Neural crest cell (in vitro differentiated cells): ENCODE measurements at regions not wholly inside any gene's neighbourhood (a gene's known extent, or its start where the extent isn't known, plus 50 kb on each side); places are given as distances from the start of the nearest gene placed in this dataset.
"Not testable (repeated sequence)": the region's sequence is repeated elsewhere in the genome, so short reads cannot be mapped to it uniquely, and the experiment has no call there.

Source experiments
- DNase-seq: peaks from one replicate; pipeline ENCODE4 v3.0.0; 2021; ENCODE audit warnings: low read depth, mixed read lengths, low spot score
- H3K27ac Mint-ChIP-seq: one replicate; pipeline ENCODE4 v1.8.0; 2021; ENCODE audit warnings: mild to moderate bottlenecking, mixed read lengths; ENCODE audit not compliant: unreplicated experiment
- H3K27me3 Mint-ChIP-seq: 2 replicates; pipeline ENCODE4 v1.8.0; 2021; ENCODE audit warnings: low read depth, mild to moderate bottlenecking, mixed read lengths
- H3K36me3 Mint-ChIP-seq: 2 replicates; pipeline ENCODE4 v1.8.0; 2021; ENCODE audit warnings: low read depth, mild to moderate bottlenecking, mixed read lengths
- H3K4me1 Mint-ChIP-seq: 2 replicates; pipeline ENCODE4 v1.8.0; 2021; ENCODE audit warnings: mixed read lengths
- H3K4me3 Mint-ChIP-seq: one replicate; pipeline ENCODE4 v1.8.0; 2021; ENCODE audit warnings: mild to moderate bottlenecking, mixed read lengths
- H3K9me3 Mint-ChIP-seq: 2 replicates; pipeline ENCODE4 v1.8.0; 2021; ENCODE audit warnings: mixed read lengths
- CTCF ChIP-seq: fragments of 200-600 bp; sonication (generic); conservative IDR thresholded peaks from 2 replicates; pipeline ENCODE4 v1.5.0; 2021; ENCODE audit warnings: antibody characterized with exemption, mild to moderate bottlenecking

DNA sequence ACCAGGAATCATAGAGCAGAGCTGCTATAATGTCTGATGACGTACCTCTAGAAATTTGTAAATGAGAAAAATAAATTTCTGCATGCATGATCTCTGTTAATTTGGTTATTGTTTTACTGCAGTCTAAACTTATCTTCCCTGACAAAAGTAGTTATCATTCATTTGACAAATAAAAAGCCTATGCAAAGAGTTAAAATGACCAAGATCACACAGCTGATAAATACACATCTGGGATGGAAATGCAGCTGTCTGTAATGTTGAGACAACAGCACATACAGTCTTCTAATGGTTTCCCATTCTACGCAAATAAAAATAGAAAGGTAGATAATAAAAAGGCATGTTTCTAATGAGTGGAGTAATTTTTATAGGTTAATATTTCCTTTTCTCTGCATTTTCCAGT lies 225.1 kb upstream of the LUZP2 start:
- no peak overlapping the region for H3K27ac Mint-ChIP-seq
- no peak for TF ChIP-seq CTCF
- no peaks in the 10 kb centered on the region for H3K27me3 Mint-ChIP-seq
- H3K4me3 Mint-ChIP-seq = no peak overlapping the region
- DNase-seq = no peak
- H3K4me1 Mint-ChIP-seq = peaks cover 5% of the 10 kb centered on the region
- peaks cover 7% of the 10 kb centered on the region for H3K9me3 Mint-ChIP-seq
- H3K36me3 Mint-ChIP-seq = peaks cover 2% of the 10 kb centered on the region

GRCh38 chr11:24274214-24274781 lies 222.6 kb upstream of the LUZP2 start:
- not testable (repeated sequence) for H3K27me3 Mint-ChIP-seq, H3K9me3 Mint-ChIP-seq, H3K36me3 Mint-ChIP-seq, H3K4me1 Mint-ChIP-seq, H3K27ac Mint-ChIP-seq, H3K4me3 Mint-ChIP-seq, DNase-seq

GRCh38 chr11:24286238-24286637 lies 210.6 kb upstream of the LUZP2 start:
- H3K9me3 Mint-ChIP-seq = peaks cover 15% of the 10 kb centered on the region
- no peak for TF ChIP-seq CTCF
- no peak overlapping the region for H3K27ac Mint-ChIP-seq

GRCh38 chr11:24289301-24289700 lies 207.6 kb upstream of the LUZP2 start:
- DNase-seq = no peak
- TF ChIP-seq CTCF = no peak
- no peak overlapping the region for H3K27ac Mint-ChIP-seq
- no peaks in the 10 kb centered on the region for H3K27me3 Mint-ChIP-seq
- H3K36me3 Mint-ChIP-seq = peaks cover 4% of the 10 kb centered on the region
- no peak overlapping the region for H3K4me3 Mint-ChIP-seq
- H3K9me3 Mint-ChIP-seq = peaks cover 9% of the 10 kb centered on the region
- H3K4me1 Mint-ChIP-seq = no peaks in the 10 kb centered on the region

More at GRCh38 chr11:24286238-24286637, 210.6 kb upstream of the LUZP2 start:
- Mint-ChIP-seq H3K4me1 (no peaks in the 10 kb centered on the region), H3K4me3 (no peak overlapping the region), H3K27me3 (no peaks in the 10 kb centered on the region), H3K36me3 (peaks cover 8% of the 10 kb centered on the region)
- DNase-seq = no peak

- no peaks in the 10 kb centered on the region for H3K36me3 Mint-ChIP-seq
- H3K4me1 Mint-ChIP-seq = peaks cover 4% of the 10 kb centered on the region
- no peak for DNase-seq
- peaks cover 5% of the 10 kb centered on the region for H3K9me3 Mint-ChIP-seq
- no peaks in the 10 kb centered on the region for H3K27me3 Mint-ChIP-seq
- TF ChIP-seq CTCF = no peak
- H3K4me3 Mint-ChIP-seq = no peak overlapping the region
- no peak overlapping the region for H3K27ac Mint-ChIP-seq
Observed at GRCh38 chr11:24293964-24294363, 202.9 kb upstream of the LUZP2 start.

GRCh38 chr11:24295360-24295759 lies 201.5 kb upstream of the LUZP2 start:
- no peak for TF ChIP-seq CTCF
- peaks cover 8% of the 10 kb centered on the region for H3K9me3 Mint-ChIP-seq
- peak overlapping the region; percentile 51 for H3K27ac Mint-ChIP-seq
- H3K4me1 Mint-ChIP-seq = peaks cover 4% of the 10 kb centered on the region
- H3K4me3 Mint-ChIP-seq = no peak overlapping the region
- no peaks in the 10 kb centered on the region for H3K36me3 Mint-ChIP-seq
- no peaks in the 10 kb centered on the region for H3K27me3 Mint-ChIP-seq
- no peak for DNase-seq
